ENCODE measurements at regions not wholly inside any gene's neighbourhood (a gene's known extent, or its start where the extent isn't known, plus 50 kb on each side); places are given as distances from the start of the nearest gene placed in this dataset.
"Not testable (repeated sequence)": the region's sequence is repeated elsewhere in the genome, so short reads cannot be mapped to it uniquely, and the experiment has no call there.

DNA sequence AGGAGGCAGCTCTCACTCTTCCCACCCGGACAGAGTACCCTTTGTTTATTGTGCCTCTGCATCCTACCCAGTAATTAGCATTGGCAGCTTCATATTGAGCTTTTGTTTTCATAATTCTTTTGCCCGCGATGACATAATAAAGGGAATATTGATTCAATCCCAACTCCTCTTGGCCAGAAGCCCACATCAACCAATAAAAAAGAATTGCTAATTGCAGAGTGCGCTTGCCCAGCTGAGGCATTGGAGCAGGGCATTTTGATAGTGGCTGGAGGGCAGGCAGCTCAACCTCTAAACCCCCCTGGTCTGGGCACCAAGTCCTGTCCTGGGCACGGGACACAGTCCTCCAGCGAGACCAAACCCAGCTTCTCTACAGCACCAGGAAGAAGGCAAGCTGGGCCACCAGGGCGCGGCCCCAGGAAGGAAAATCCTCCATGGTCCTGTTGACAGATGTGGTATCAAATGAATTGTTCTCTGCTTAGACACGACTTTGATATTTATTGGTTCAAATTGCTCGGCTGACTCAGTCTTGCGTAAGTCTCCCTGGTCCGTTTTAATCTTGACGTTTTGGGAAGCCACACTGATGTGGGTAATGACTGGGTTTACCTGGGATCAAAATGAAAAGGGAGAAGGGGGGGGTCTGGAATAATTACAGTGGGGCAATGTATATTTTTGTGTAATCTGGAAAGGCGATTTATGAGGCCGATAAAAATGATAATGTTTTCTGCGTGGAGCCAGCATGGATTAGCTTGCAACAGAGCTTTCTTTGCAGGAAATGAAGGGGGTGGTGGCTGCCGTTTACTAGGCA lies 220.7 kb upstream of the MSX2 start:
- Mint-ChIP-seq H3K4me3 (ENCODE audit: unreplicated experiment) (no peak overlapping the region), H3K9me3 (ENCODE audit: unreplicated experiment) (peaks cover 4% of the 10 kb centered on the region), H3K27me3 (ENCODE audit: unreplicated experiment) (no peaks in the 10 kb centered on the region), H3K27ac (ENCODE audit: unreplicated experiment) (no peak overlapping the region), H3K36me3 (ENCODE audit: low read depth, unreplicated experiment) (no peaks in the 10 kb centered on the region), H3K4me1 (ENCODE audit: unreplicated experiment) (peaks cover 10% of the 10 kb centered on the region)
- DNase-seq (ENCODE audit: low spot score): no peak
- TF ChIP-seq, protein P1, sequence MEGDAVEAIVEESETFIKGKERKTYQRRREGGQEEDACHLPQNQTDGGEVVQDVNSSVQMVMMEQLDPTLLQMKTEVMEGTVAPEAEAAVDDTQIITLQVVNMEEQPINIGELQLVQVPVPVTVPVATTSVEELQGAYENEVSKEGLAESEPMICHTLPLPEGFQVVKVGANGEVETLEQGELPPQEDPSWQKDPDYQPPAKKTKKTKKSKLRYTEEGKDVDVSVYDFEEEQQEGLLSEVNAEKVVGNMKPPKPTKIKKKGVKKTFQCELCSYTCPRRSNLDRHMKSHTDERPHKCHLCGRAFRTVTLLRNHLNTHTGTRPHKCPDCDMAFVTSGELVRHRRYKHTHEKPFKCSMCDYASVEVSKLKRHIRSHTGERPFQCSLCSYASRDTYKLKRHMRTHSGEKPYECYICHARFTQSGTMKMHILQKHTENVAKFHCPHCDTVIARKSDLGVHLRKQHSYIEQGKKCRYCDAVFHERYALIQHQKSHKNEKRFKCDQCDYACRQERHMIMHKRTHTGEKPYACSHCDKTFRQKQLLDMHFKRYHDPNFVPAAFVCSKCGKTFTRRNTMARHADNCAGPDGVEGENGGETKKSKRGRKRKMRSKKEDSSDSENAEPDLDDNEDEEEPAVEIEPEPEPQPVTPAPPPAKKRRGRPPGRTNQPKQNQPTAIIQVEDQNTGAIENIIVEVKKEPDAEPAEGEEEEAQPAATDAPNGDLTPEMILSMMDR (IDR thresholded peaks at IDR 0.05; ENCODE audit: unreplicated experiment): no peak

DNA sequence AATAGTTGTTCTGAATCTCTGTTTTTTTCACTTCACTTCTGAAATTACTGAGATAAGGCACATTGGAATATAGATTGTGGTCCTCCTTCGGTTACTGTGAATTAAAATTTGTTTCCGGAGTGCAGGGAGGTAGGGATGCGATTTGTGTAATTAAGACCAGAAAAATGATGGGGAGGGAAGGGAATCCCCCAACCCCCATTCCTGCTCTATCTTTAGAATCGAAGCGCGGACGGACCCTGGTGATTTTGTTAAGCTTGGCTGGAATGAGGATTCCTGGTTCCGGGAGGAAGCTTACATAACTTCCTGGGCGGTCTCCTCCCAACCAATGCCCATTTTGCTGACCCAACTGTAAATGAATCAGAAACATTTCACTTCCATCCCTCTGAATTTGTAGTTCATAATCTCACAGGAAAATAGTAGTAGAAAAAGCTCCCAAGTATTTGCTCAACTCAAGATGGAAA lies 220.1 kb upstream of the MSX2 start:
- H3K9me3 Mint-ChIP-seq (ENCODE audit: unreplicated experiment): peaks cover 4% of the 10 kb centered on the region
- no peaks in the 10 kb centered on the region for H3K36me3 Mint-ChIP-seq (ENCODE audit: low read depth, unreplicated experiment)
- TF ChIP-seq, protein P1 (IDR thresholded peaks at IDR 0.05; ENCODE audit: unreplicated experiment): no peak
- H3K27ac Mint-ChIP-seq (ENCODE audit: unreplicated experiment): no peak overlapping the region
- no peak for DNase-seq (ENCODE audit: low spot score)
- no peak overlapping the region for H3K4me3 Mint-ChIP-seq (ENCODE audit: unreplicated experiment)
- peaks cover 10% of the 10 kb centered on the region for H3K4me1 Mint-ChIP-seq (ENCODE audit: unreplicated experiment)
- H3K27me3 Mint-ChIP-seq (ENCODE audit: unreplicated experiment): no peaks in the 10 kb centered on the region

DNA sequence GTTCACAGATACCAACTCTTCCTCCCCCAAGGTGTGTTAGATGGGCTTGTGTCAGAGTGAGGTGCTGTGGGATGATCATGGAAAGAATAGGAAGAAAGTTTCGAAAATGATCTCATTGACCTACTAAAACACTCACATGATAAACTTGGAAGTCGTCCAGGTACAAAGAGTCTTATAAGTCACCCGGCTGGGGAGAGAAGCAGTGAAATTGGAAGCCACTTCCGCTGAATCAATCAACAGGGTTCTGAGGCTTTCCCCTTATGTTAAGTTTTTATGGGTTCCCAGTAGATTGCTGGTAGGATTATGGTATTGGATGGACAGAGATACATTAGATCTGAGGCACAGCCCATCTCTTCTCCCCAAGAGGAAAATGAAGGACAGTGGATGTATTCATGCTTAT lies 218.8 kb upstream of the MSX2 start:
- DNase-seq (ENCODE audit: low spot score): no peak
- Mint-ChIP-seq H3K36me3 (ENCODE audit: low read depth, unreplicated experiment) (no peaks in the 10 kb centered on the region), H3K4me3 (ENCODE audit: unreplicated experiment) (no peak overlapping the region), H3K9me3 (ENCODE audit: unreplicated experiment) (no peaks in the 10 kb centered on the region), H3K27ac (ENCODE audit: unreplicated experiment) (no peak overlapping the region), H3K4me1 (ENCODE audit: unreplicated experiment) (peaks cover 10% of the 10 kb centered on the region), H3K27me3 (ENCODE audit: unreplicated experiment) (no peaks in the 10 kb centered on the region)
- TF ChIP-seq, protein P1 (IDR thresholded peaks at IDR 0.05; ENCODE audit: unreplicated experiment): no peak

DNA sequence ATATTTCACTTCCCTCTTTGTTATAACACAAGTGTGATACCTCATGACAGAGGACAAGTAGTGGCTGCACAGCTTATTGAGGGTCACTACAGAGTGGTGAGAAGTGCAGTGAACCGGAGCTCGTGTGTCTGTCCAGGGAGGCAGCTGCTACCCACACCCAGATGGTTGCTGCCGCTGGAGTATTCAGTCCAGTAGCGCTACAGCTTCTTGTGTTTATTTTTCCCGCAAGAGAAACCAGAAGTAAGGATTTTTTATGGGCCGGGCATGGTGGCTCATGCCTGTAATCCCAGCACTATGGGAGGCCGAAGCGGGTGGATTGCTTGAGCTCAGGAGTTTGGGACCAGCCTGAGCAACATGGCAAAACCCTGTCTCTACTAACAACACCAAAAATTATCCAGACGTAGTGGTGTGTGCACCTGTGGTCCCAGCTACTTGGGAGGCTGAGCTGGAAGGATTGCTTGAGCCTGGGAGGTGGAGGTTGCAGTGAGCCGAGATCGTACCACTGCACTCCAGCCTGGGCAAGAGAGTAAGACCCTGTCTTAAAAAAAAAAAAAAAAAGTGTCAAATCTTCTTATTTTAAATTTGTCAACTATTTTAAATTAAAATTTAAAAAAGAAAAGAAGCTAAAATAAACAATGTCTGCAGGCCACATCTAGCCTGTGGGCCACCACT lies 213.5 kb upstream of the MSX2 start:
- H3K4me3 Mint-ChIP-seq (ENCODE audit: unreplicated experiment); H3K36me3 Mint-ChIP-seq (ENCODE audit: low read depth, unreplicated experiment); DNase-seq (ENCODE audit: low spot score); H3K4me1 Mint-ChIP-seq (ENCODE audit: unreplicated experiment); H3K27ac Mint-ChIP-seq (ENCODE audit: unreplicated experiment); H3K9me3 Mint-ChIP-seq (ENCODE audit: unreplicated experiment); H3K27me3 Mint-ChIP-seq (ENCODE audit: unreplicated experiment): not testable (repeated sequence)

DNA sequence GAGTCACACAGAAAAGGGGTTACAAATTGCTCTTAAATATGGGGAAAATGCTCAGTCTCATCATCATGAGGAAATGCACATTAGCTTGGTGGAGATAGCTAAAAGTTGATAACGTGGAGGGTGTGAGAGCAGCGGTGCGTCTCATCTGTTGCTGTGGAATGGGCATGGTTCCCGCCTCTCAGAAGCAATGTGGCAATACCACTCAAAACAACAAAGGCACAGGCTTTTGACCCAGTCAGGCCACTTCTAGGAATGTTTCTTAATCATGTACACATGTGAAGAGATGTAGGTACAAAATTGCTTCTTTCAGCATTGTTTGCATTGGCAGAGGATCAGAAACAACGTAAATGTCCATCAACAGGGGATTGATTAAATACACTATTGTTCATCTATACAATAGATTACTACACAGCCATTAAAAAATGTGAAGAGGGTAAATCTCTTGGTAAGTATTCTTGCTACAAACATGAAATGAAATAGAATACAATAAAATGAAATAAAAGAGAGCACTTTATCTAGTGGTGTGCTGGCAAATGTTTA lies 212.6 kb upstream of the MSX2 start:
- Mint-ChIP-seq H3K36me3 (ENCODE audit: low read depth, unreplicated experiment) (no peaks in the 10 kb centered on the region), H3K27ac (ENCODE audit: unreplicated experiment) (no peak overlapping the region), H3K9me3 (ENCODE audit: unreplicated experiment) (no peaks in the 10 kb centered on the region), H3K27me3 (ENCODE audit: unreplicated experiment) (no peaks in the 10 kb centered on the region), H3K4me3 (ENCODE audit: unreplicated experiment) (no peak overlapping the region), H3K4me1 (ENCODE audit: unreplicated experiment) (no peaks in the 10 kb centered on the region)
- DNase-seq (ENCODE audit: low spot score): no peak
- TF ChIP-seq, protein P1 (IDR thresholded peaks at IDR 0.05; ENCODE audit: unreplicated experiment): no peak
